EH (cell line): ENCODE measurements at regions not wholly inside any gene's neighbourhood (a gene's known extent, or its start where the extent isn't known, plus 50 kb on each side); places are given as distances from the start of the nearest gene placed in this dataset.

ENCODE experiments used
- DNase-seq: peaks from one replicate; pipeline ENCODE4 v3.0.0-alpha.2; 2015; ENCODE audit warnings: low read depth

DNA sequence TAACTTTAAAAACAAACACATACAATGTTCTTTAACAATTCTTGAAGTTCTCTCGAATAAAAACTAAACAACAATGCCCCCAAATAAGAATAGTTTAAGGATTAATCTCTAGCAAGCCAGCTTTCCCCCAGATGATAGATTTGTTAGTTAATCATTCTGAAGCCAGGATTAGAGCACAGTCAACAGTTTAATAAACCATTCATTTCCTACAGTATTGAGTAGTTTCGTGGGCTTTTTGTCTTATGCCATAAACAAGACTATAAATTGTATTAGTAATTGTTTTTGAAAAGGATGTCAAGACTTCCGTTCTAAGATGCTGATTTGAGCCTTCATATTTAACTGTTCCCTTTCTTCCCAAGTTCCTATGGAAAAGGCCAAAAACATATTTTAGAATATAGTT, 136.6 kb downstream of the PIK3R1 start:
- DNase-seq, result no peak

DNA sequence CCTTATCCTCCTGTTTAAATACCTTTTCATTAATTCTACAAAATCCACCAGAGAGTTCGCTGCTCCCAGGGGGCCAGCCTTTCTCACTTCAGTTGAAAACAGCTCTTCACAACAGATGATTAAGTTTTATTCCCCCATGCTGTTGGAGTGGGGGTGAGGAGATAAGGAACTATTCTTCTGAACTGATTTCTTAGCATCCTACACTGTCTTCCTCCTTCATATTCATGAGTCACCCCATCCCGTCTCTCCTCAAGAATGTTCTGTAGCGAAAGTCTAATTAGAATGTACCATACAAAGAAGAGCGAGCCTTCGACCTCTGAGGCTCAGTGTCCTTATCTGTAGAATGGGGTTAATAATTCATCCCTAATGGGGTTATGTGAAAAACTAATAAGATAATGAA, 138.0 kb downstream of the PIK3R1 start:
- peak; percentile 43 for DNase-seq

DNA sequence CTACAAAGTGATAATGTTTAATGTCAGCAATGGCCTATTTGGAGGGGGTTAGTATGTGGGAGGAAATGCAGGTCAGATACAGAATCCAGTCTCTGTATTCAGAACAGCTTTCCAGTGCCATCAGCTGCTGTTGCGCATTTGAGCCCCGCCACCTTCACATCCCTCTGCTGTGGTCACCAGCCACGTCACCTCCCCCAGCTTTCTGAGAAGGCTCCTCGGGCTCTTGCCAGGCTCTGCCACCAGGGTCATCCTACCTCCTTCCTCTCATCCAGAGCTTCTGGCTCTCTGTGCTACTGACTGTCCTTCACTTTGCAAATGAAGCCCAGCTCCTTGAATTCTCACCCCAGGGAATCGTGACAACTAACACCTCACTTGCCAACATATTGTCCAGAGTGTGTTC, 138.8 kb downstream of the PIK3R1 start:
- DNase-seq, result no peak

DNA sequence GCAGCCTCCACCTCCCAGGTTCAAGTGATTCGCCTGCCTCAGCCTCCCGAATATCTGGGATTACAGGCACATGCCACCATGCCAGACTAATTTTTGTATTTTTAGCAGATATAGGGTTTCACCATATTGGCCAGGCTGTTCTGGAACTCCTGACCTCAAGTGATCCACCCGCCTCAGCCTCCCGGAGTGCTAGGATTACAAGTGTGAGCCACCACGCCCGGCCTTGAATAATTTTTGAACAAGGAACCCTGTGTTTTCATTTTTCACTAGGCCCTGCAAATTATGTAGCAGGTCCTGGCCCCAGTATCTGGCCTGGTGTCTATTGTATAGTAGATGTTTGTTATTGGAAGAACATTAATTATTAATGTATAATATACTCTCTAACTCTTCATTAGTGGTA, 140.7 kb downstream of the PIK3R1 start:
- DNase-seq, result no peak

DNA sequence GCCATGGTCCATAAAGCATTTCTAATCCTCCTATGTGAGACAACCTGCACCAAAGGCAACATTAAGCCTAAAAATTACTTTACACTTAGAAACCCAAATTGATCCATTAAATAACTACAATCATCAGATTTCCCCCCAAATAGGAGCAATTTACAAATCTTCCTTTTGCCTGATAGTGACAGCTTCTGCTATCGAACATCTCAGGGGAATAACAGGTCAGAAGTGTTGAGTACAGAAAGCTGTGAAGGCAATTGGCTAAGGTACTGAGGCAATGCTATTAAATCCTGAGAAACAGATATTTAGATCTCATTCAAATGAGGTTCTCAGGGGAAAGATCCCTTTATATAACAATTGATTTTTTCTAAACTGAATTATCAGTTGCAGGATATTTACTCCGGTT, 141.1 kb downstream of the PIK3R1 start:
- DNase-seq, result no peak

DNA sequence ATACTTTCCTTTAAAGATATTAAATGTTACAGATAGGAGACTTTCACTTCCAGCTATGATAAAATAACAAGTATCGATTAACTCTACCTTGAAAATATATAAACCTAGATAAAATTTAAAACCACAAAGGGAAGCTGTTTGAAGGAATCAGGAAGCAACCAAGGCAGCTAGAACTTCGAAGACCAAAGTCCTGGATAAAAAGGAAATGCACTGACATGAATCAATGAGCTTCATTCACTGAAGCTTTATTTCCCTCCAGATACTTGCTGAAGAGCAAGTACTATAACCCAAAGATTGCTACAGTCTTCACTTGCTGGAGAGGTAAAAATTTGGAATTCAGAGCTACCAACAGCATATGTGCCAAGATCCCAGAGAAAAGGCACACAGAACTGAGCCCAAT, 144.1 kb downstream of the PIK3R1 start:
- DNase-seq, result no peak

DNA sequence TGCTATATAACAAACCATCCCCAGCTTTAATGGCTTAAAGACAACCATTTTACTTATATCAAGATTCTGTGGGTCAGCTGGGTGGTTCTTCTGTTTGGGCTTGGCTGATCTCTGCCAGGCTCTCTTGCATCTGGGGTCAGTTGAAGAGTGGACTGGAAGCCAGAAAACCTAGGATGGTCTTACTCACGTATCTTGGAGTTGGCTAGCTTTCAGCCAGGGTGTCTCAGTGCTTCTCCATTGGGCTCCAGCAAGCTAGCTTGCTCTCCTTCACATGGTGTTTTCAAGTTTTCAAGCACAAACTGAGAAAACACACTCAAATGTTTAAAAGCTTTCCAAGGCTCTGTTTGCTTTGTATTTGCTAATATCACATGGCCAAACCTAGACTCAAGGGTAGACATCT, 146.8 kb downstream of the PIK3R1 start:
- no peak for DNase-seq

DNA sequence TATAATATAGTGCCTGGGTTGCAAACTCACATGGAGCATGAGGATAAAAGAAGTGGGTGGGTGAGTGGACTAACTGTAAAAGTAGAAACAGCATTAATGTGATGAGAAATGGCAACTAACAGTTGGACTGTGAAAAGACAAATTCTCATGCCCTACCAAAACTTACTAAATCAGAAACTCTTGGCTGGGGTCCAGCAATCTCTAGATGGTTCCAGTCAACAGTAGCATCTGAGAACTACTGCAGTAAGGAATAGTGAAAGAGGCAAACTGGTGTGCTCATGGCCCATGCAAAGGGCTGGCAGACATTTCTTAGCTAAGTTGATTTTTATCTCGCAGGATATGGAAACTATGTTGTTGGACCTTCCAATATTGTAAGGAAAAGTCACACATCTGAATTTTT, 150.3 kb downstream of the PIK3R1 start:
- no peak for DNase-seq

DNA sequence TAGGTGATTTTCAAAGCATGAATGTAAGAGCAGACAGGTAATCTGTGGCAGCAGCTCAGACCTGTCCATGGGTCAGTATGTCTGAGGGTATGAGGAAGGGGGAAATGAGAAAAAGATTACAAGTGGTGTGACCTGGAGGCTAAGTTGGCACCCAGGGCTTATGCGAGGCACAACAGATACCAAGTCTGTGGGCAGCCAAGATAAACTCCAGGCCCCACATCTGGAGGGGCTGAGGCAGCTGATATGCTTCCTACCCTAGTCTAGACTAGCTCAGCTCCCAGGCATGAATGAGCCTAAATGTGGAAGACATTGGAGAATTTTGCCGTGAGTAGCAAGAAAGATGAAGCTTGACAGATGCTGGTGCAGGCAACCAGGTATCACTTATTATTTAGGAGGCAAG, 151.7 kb downstream of the PIK3R1 start:
- no peak for DNase-seq

DNA sequence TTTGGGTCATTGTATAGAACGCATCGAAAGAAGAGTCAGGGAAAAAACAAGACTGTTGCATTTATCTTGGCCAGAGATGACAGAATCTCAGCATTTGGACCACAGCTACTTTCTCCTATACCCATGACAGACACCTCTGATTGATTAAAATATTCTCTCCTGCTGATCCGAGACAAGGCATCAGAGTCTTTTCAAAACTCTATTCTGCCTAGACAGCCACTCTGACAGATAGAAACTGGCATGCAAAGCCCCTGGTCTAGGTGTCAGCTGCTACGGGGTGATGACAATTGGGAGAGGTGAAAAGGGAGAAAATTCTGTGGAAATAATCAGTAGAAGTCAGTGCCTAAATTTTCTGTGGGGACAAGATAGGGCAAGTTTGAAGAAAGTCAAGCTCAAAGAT, 152.2 kb downstream of the PIK3R1 start:
- no peak for DNase-seq

DNA sequence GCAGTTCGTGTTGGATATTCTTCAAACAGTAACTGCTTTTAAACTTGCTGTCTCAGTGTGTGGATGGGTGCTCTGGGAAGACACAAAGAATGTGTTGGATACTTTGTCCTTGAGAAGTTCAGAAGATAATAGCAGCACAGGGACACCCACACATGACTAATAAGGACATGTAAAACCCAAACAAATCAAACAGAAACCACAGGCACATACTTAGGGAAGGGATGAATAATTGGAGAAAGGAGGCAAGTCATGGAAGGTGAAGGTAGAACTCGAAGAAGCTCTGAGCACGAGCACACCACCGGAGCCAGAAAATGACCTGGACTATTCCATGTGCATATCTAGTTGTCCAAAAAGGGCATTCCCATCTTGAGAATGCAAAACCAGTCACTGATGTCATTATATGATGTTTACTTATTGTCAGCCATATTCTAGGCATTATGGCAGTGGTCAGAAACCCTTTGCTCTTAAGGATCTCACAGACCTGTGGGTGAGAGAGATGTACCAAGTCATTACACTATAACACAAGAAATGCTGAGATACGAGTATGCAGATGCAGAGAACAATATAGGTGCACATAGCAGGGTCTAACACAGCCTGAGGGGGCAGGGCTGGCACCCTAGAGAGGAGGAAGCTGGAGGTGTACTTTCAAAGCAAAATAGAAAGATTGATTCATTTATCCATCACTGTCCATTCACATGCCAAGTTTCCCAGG, 152.9 kb downstream of the PIK3R1 start:
- peak; percentile 60 for DNase-seq

DNA sequence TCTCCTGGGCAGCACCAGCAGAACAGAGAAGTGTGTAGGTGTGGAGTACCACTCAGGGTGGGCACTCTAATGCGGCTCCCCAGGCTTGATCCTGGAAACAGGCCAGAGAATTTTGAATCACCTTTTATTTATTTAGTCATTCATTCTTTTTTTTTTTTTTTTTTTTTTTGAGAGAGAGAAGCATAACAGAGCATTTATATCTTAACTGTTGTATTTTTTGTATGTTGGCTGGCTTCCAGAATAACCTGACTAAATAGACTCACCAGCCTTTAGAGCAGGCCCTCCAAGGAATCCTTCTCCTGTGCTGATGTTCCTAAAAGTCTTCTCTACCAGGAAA, 153.4 kb downstream of the PIK3R1 start:
- DNase-seq, result no peak

DNA sequence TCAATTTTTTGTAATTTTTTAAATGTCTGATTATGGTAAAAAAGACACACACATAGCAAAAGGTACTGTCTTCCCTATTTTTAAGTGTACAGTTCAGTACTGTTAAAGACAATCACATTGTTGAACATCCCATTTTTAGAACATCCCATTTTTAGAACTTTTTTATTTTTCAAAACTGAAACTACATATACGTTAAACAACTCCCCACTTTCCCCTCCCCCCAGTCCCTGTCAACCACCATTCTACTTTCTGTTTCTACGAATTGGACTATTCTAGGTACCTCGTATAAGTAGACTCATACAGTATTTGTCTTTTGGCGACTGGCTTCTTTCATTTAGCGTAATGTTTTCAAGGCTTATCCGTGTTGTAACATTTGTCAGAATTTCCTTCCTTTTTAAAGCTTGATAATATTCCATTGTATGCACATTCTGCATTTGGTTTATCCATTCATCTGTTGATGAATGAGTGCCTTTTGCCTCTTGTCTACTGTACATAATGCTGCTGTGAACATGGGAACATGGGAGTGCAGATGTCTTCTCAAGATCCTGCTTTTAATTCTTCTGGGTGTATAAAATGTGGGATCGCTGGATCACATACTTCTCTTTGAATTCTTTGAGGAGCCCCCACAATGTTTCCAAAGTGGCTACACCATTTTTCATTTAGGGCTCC, 154.0 kb downstream of the PIK3R1 start:
- DNase-seq, result no peak

DNA sequence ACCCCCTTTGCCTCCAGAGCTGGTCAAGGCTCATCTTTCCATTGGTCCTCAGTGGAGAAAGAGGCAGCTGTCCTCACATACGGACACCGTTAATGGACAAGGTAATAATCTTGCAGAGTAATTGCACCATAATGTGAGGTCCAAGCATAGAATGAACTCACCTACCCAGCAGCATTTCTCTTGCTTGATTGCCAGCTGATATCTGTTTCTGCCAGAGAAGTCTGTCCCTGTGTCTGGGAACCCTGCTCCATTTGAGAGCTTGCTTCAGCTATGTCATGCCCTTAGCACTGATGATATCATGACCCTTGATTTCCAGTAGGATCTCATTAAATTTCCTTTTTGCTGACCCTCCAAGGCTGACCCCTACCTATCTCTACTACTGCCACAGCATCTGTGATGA, 154.6 kb downstream of the PIK3R1 start:
- DNase-seq, result no peak

DNA sequence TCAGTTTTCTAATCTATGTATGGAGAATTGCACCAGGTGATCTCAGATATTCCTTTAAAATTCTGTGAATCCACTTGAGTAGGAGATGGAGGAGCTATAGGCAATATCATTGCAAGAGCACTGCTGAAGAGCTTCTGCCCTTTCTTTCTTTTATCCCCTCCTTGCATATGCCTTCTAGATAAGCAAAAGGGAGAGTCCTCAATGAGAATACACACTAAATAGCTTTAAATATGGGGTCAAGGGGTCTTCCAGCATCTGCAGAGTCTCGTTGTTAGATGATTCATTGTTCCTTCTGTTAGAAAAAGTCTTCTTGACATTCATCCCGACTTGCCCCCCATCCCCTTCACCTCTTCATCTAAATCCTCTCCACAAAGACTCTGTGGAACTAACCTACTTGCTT, 156.1 kb downstream of the PIK3R1 start:
- no peak for DNase-seq

DNA sequence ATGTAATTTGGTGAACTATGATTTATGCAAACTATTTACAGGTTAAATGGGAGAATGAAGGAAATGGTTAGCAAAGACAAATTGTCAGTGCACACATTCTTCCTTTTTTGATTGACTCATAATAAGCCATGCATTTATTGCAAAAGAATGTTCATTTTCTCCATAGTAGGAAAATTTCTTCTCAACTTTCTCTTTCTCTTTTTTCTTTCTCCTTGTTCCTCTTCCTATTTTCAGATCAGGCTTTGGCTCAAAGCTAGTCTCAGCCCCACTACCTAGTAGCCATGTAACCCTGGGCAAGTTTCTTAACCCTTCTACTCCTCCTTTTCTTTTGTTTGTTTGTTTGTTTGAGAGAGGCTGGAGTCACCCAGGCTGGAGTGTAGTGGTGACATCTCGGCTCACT, 156.6 kb downstream of the PIK3R1 start:
- no peak for DNase-seq

DNA sequence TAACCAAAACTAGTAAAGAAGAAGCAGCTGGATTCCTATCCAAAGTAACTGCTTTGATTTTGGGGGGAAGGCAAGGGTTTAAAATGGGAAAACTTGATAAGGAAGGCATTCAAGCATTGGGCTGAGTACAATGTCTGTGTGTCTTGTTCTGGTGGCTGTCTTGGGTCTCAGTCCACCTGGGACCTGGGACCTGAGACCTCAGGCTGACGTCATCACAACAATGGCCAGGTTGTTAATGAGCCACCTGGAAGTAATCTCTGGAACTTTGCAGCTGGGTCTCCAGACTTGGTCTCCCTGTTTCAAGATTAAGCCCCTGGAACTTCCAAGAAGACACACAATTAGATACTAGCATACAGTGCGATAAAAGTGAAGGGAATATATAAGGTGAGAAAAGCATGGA, 157.5 kb downstream of the PIK3R1 start:
- DNase-seq, result no peak

DNA sequence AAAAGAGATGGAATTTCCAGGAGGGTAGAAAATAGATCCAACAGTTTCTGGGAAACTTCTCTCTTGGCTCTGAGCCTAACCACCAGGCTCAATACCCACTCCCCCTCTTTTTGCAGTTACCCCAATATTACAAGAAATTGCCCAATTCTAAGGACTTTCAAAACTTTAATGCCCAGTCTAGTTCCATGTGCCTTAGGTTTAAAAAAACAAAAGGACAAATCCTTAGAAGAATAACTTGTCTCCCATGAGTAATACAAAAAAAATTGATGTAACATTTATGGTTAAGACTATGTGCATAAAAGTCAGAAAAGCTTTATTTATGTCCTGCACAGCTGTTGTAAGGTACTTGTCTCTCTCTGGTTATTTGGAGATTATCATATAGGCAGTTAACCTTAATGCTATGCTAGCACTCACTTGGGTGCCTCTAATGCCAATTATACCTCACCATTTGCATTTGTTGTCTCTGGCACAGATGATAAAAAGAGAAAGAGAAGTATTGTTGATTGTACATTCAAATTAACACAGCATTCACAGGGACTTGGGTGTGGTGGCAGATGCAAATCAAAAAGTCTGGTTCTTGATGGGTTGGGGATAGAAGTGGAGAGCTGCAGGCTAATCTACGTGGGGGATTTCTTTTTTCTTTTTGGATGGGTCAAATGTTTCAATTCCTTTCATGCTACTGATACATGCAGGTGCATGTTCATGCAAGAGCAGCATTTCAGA, 159.4 kb downstream of the PIK3R1 start:
- peak; percentile 44 for DNase-seq

DNA sequence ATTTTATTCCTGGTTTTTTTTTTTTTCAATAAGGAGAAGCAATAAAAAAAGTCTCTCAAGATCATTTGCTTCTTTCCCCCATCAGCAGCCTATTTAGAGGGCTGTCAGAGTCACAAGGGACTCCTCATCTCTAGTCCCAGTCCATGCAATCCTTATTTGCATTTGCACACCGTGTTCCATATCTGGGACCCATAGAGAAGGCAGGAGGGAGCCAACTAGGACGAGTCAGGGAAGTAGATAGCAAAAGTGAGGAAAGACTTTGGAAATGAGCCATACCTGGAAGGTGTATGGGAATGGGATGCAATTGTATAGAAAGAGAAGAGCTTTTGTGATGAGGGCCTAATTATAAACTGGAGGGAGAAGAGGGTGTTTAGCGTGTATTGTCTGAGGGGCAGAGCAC, 160.0 kb downstream of the PIK3R1 start:
- DNase-seq, result no peak

DNA sequence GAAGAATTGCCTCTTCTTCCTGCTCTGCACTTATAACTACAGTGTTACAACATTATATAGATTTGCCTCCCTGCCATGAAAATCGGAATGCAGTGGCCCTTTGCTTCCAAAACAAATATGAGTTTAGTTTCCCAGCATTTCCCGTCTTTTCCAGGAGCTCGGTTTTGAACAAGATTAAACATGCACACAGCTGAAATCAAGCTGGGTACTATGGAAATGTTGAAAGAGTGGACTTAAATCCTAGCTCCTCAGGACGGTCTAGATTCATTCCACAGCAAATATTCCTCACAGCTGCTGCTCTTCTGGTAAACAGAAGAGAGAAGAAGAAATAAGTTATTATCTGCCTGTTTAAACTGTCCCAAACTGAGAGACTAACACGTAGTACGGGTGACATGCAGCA, 161.4 kb downstream of the PIK3R1 start:
- DNase-seq, result no peak

DNA sequence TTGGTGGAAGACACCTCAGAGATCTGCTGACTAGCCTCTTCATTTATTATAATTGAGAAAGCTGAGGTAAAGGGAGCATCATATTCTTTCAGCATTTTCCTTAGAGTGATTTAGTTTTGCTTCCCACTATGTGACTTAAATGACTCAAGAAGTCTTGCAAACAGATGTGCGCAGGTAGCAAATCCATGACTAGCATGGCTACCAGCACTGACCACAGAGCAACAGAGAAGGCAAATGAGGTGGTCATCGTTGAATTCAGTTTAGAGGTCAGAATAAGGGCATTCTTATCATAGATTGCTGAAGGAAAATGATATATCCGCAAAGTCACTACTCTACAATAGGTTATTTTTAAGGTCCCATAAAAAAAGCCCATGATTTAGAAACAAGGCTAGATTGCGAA, 162.2 kb downstream of the PIK3R1 start:
- no peak for DNase-seq

DNA sequence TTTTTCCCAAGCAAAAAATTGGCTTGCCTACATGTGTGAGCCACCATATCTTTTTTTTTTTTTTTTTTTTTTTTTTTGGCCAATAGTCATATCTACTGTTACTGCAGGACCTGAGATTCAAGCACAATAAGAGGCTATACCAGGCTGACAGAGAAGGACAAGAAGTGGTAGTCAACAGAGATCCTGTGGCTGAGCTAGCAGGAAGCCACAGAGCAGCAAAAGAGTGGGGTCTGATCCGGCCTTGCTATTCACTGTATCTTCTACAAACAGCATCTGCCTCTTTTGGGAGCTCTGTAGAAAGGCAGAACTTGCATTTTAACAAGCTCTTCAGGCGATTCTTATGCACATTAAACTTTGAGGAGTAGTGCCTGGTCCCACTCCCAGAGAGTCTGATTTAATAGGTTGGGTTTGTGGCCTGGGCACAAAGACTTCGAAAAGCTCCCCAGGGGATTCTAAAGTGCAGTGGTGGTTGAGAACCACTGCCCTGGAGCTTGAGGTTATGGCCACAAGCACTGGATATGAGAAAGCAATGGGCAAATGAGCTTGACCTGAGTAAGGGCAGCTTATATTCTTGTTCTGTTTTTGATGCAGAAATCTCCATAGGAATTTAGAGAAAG, 162.8 kb downstream of the PIK3R1 start:
- no peak for DNase-seq
